ENCODE measurements at regions not wholly inside any gene's neighbourhood (a gene's known extent, or its start where the extent isn't known, plus 50 kb on each side); places are given as distances from the start of the nearest gene placed in this dataset.
A peak's percentile ranks its signal among the peaks of the same experiment; 100 is the strongest.

DNA sequence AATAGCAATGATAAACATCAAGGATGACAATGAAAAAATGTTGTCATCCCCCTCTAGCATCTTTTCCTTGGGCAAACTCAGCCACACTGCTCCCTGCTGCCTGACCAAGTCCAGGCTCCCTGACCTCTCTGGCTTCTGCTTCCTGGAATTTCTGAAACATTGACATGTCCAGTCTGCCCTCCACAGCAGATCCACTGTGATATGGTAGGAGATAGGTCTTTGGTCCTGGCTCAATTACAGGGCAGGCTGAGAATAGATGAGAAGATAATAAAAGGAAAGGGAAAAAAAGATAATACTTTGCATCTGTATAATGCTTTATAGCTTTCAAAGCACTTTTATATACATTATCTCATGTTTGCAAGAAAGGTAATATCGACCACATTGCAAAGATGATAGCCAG, 417.7 kb downstream of the BUD13 start:
- H3K27ac ChIP-seq = no peak overlapping the region
- ATAC-seq (ENCODE audit: low FRiP score in 2 of 2) (no peak), DNase-seq (no peak)
- H3K36me3 ChIP-seq = no peaks in the 10 kb centered on the region
- peaks cover 2 to 10% (median 7%) of the 10 kb centered on the region in 4 donors for H3K4me1 ChIP-seq
- no peak overlapping the region for H3K4me3 ChIP-seq
- no peaks in the 10 kb centered on the region for H3K27me3 ChIP-seq
- WGBS, 2 donors = 68 to 74% methylated on average over 1 of the region's 1 CpG
- no peaks in the 10 kb centered on the region for H3K9me3 ChIP-seq
- no peak for TF ChIP-seq POLR2AphosphoS5 (IDR thresholded peaks at IDR 0.05)
- TF ChIP-seq, protein P1, sequence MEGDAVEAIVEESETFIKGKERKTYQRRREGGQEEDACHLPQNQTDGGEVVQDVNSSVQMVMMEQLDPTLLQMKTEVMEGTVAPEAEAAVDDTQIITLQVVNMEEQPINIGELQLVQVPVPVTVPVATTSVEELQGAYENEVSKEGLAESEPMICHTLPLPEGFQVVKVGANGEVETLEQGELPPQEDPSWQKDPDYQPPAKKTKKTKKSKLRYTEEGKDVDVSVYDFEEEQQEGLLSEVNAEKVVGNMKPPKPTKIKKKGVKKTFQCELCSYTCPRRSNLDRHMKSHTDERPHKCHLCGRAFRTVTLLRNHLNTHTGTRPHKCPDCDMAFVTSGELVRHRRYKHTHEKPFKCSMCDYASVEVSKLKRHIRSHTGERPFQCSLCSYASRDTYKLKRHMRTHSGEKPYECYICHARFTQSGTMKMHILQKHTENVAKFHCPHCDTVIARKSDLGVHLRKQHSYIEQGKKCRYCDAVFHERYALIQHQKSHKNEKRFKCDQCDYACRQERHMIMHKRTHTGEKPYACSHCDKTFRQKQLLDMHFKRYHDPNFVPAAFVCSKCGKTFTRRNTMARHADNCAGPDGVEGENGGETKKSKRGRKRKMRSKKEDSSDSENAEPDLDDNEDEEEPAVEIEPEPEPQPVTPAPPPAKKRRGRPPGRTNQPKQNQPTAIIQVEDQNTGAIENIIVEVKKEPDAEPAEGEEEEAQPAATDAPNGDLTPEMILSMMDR (IDR thresholded peaks at IDR 0.05) = no peak
- no peak for TF ChIP-seq POLR2A (IDR thresholded peaks at IDR 0.05)
- TF ChIP-seq EP300 (IDR thresholded peaks at IDR 0.05) = no peak

- ATAC-seq (ENCODE audit: low FRiP score in 2 of 2) (no peak), DNase-seq (no peak)
- Histone ChIP-seq H3K27me3 (no peaks in the 10 kb centered on the region), H3K9me3 (no peaks in the 10 kb centered on the region), H3K4me1 (peaks cover 2 to 10% (median 5%) of the 10 kb centered on the region in 4 donors), H3K27ac (no peak overlapping the region), H3K36me3 (no peaks in the 10 kb centered on the region), H3K4me3 (no peak overlapping the region)
- no peak for TF ChIP-seq POLR2AphosphoS5 (IDR thresholded peaks at IDR 0.05)
- TF ChIP-seq POLR2A (IDR thresholded peaks at IDR 0.05) = no peak
- WGBS, 2 donors = 64 to 70% methylated on average over 6 to 7 of the region's 7 CpGs
Measured at GRCh38 chr11:116353589-116353988, 419.2 kb downstream of the BUD13 start.

DNA sequence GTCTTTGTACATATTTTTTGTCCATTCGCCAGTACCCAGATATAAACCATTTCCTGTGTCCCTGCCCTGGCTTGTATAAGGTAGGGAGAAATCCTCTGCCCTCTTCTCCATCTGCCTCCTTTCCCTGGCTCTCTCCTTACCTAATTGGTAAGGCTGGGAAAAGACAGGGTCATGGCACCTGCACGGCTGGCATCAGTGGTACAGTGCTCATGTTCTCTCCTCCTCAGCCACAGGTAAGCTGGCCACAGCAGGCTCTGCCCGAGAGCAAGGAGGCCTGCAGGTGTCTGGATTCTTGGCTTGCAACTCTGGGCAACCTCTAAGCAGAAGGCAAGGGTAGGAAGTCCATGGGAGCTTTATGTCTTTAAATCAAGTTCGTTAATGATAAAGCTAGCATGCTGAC, 419.9 kb downstream of the BUD13 start:
- TF ChIP-seq POLR2AphosphoS5 (IDR thresholded peaks at IDR 0.05) (no peak), POLR2A (IDR thresholded peaks at IDR 0.05) (no peak), EP300 (IDR thresholded peaks at IDR 0.05) (no peak)
- TF ChIP-seq, protein P1 (IDR thresholded peaks at IDR 0.05) = no peak
- ATAC-seq (ENCODE audit: low FRiP score in 2 of 2) (no peak), DNase-seq (no peak)
- Histone ChIP-seq H3K4me3 (no peak overlapping the region), H3K9me3 (no peaks in the 10 kb centered on the region), H3K27me3 (no peaks in the 10 kb centered on the region), H3K27ac (no peak overlapping the region), H3K4me1 (peaks cover 0 to 3% (median 1%) of the 10 kb centered on the region in 4 donors), H3K36me3 (no peaks in the 10 kb centered on the region)
- 78 to 87% methylated on average over 4 of the region's 4 CpGs for WGBS, 2 donors

GRCh38 chr11:116348226-116348625, 424.6 kb downstream of the BUD13 start:
- Histone ChIP-seq H3K27me3 (no peaks in the 10 kb centered on the region), H3K4me3 (no peak overlapping the region), H3K4me1 (no peaks in the 10 kb centered on the region), H3K9me3 (no peaks in the 10 kb centered on the region), H3K27ac (no peak overlapping the region), H3K36me3 (no peaks in the 10 kb centered on the region)
- no peak for DNase-seq
- WGBS, 2 donors = 26 to 42% methylated on average over 1 of the region's 1 CpG
- TF ChIP-seq POLR2AphosphoS5 (IDR thresholded peaks at IDR 0.05) = peak in 1 of 2 donors; percentile 20
- TF ChIP-seq, protein P1 (IDR thresholded peaks at IDR 0.05) = no peak
- ATAC-seq (ENCODE audit: low FRiP score in 2 of 2) = peak in 1 of 2 donors; percentile 82

GRCh38 chr11:116345575-116345974, 427.2 kb downstream of the BUD13 start:
- 87 to 91% methylated on average over 2 of the region's 2 CpGs for WGBS, 2 donors
- DNase-seq = no peak
- Histone ChIP-seq H3K27ac (no peak overlapping the region), H3K4me1 (no peaks in the 10 kb centered on the region), H3K9me3 (no peaks in the 10 kb centered on the region), H3K36me3 (no peaks in the 10 kb centered on the region), H3K4me3 (no peak overlapping the region), H3K27me3 (no peaks in the 10 kb centered on the region)
- TF ChIP-seq, protein P1 (IDR thresholded peaks at IDR 0.05) = no peak
- TF ChIP-seq POLR2A (IDR thresholded peaks at IDR 0.05) (no peak), EP300 (IDR thresholded peaks at IDR 0.05) (no peak)
- ATAC-seq (ENCODE audit: low FRiP score in 2 of 2) = no peak
